Right atrium auricular region (tissue), 2 donors: ENCODE measurements at regions not wholly inside any gene's neighbourhood (a gene's known extent, or its start where the extent isn't known, plus 50 kb on each side); places are given as distances from the start of the nearest gene placed in this dataset.

Experiments
- DNase-seq: peaks from one replicate; pipeline ENCODE4 v3.0.0-alpha.2; 2019; ENCODE audit warnings: low spot score
- H3K27ac ChIP-seq, 2 donors: fragments of 200-600 bp; sonication (generic); 1 replicate in 1 of 2; 2 replicates in 1 of 2; pipeline ENCODE4 v1.5.1; 2016 to 2019
- H3K27me3 ChIP-seq, 2 donors: fragments of 200-600 bp; sonication (generic); one replicate each; pipeline versions ENCODE4 v1.5.1 to v1.6.0; 2017 to 2019
- H3K36me3 ChIP-seq: fragments of 200-600 bp; sonication (generic); one replicate; pipeline ENCODE4 v1.5.1; 2016
- H3K4me1 ChIP-seq, 2 donors: fragments of 200-600 bp; sonication (generic); one replicate each; pipeline versions ENCODE4 v1.5.1 to v1.6.0; 2017 to 2019
- H3K4me3 ChIP-seq, 2 donors: fragments of 200-600 bp; sonication (generic); 1 replicate in 1 of 2; 2 replicates in 1 of 2; pipeline ENCODE4 v1.5.1; 2017 to 2019; ENCODE audit warnings: mild to moderate bottlenecking in 1 of 2, moderate library complexity in 1 of 2
- H3K9me3 ChIP-seq, 2 donors: fragments of 200-600 bp; sonication (generic); one replicate each; pipeline ENCODE4 v1.5.1; 2019
- TF ChIP-seq, protein P1 (sequence below), 2 donors: fragments of 200-600 bp; sonication (generic); IDR thresholded peaks; one replicate each; pipeline ENCODE4 v1.5.1; 2019; ENCODE audit warnings: antibody characterized with exemption in 2 of 2

DNA sequence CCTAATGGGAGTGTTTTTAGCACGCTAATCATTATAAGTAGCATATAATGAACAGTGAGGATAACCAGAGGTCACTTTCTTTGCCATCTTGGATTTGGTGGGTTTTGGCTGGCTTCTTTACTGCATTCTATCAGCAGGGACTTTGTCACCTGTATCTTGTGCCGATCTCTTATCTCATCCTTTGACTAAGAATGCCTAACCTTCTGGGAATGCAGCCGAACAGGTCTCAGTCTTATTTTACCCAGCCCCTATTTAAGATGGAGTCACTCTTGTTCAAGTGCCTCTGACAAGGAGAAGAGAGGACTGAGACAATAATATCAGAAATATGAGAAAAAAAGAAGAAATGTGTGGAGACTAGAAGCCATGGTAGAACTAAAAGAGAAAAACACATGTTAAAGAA is 276.4 kb downstream of the TMX3 start:
- Histone ChIP-seq H3K27ac (peak overlapping the region; percentile 5 to 64), H3K4me1 (no peaks in the 10 kb centered on the region), H3K36me3 (no peaks in the 10 kb centered on the region), H3K27me3 (no peaks in the 10 kb centered on the region), H3K9me3 (no peaks in the 10 kb centered on the region), H3K4me3 (no peak overlapping the region)
- TF ChIP-seq, protein P1, sequence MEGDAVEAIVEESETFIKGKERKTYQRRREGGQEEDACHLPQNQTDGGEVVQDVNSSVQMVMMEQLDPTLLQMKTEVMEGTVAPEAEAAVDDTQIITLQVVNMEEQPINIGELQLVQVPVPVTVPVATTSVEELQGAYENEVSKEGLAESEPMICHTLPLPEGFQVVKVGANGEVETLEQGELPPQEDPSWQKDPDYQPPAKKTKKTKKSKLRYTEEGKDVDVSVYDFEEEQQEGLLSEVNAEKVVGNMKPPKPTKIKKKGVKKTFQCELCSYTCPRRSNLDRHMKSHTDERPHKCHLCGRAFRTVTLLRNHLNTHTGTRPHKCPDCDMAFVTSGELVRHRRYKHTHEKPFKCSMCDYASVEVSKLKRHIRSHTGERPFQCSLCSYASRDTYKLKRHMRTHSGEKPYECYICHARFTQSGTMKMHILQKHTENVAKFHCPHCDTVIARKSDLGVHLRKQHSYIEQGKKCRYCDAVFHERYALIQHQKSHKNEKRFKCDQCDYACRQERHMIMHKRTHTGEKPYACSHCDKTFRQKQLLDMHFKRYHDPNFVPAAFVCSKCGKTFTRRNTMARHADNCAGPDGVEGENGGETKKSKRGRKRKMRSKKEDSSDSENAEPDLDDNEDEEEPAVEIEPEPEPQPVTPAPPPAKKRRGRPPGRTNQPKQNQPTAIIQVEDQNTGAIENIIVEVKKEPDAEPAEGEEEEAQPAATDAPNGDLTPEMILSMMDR (IDR thresholded peaks at IDR 0.05), result no peak
- no peak for DNase-seq

GRCh38 chr18:68436485-68436884 is 278.4 kb downstream of the TMX3 start:
- Histone ChIP-seq H3K36me3 (no peaks in the 10 kb centered on the region), H3K27me3 (no peaks in the 10 kb centered on the region), H3K4me1 (no peaks in the 10 kb centered on the region), H3K27ac (no peak overlapping the region), H3K4me3 (no peak overlapping the region), H3K9me3 (no peaks in the 10 kb centered on the region)
- DNase-seq, result no peak
- TF ChIP-seq, protein P1 (IDR thresholded peaks at IDR 0.05), result no peak

DNA sequence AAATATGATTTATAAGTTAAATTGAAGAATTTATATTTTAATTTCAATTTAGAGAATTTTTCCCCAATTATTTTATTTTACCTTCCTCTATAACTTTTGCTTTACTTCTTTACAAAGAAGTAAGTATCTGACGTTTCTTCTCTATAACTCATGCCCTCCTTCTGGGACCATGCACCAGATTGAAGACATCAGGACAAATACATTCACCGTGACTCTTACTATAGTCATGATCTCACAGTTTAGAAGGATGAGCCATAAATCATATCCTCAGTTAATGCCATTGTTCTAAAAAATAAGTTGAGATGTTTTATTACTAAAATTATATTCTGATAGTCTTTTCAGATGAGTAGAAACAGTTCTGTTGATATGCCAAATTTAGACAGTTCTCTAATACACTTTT is 279.3 kb downstream of the TMX3 start:
- no peaks in the 10 kb centered on the region for H3K36me3 ChIP-seq
- no peak for DNase-seq
- H3K4me1 ChIP-seq, result no peaks in the 10 kb centered on the region
- no peaks in the 10 kb centered on the region for H3K9me3 ChIP-seq
- no peaks in the 10 kb centered on the region for H3K27me3 ChIP-seq
- no peak overlapping the region for H3K27ac ChIP-seq
- H3K4me3 ChIP-seq, result no peak overlapping the region
- TF ChIP-seq, protein P1 (IDR thresholded peaks at IDR 0.05), result no peak

- Histone ChIP-seq H3K27me3 (no peaks in the 10 kb centered on the region), H3K4me3 (no peak overlapping the region), H3K4me1 (no peaks in the 10 kb centered on the region), H3K9me3 (no peaks in the 10 kb centered on the region), H3K27ac (no peak overlapping the region), H3K36me3 (no peaks in the 10 kb centered on the region)
- TF ChIP-seq, protein P1 (IDR thresholded peaks at IDR 0.05), result no peak
- DNase-seq, result no peak
Measured at GRCh38 chr18:68431922-68432198, 283.0 kb downstream of the TMX3 start.

DNA sequence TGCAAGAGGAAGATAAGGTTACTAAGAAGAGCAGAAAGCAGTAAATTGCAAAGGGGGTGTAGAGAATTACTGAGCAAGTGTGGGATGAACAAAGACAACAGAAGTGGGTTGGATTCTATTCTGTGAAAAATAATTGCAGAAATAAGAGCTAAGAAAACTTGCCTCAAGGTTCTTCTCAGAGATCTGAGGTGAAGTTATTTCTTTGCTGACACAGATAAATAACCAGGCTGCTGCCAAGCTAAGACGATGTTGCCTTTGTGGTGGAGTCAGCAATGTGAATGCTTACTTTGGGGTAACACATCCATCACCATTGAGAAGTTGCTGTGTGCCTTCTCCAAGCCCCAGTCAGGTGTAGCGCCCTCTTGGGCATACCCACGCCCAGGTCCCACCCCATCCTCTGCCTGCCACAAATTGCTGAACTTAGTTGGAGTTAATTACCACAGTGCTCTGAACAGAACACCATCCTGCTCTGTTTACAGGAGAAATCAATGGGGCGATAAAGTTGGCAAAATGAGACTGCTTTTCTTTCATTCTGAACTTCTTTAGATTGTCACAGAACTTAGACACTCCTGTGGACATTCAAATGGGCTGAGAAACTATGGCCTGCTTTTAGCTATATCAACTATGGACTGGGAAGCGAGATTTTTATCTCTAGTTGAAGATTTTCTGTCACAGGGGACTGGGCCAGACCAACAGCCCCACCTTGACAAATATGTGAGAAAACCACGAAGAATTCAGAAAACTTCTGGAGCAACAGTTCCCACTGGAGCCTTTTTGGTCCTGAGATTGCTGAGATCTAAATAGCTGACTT is 283.6 kb downstream of the TMX3 start:
- Histone ChIP-seq H3K9me3 (no peaks in the 10 kb centered on the region), H3K27ac (no peak overlapping the region), H3K27me3 (no peaks in the 10 kb centered on the region), H3K4me3 (no peak overlapping the region), H3K4me1 (no peaks in the 10 kb centered on the region), H3K36me3 (no peaks in the 10 kb centered on the region)
- no peak for DNase-seq
- TF ChIP-seq, protein P1 (IDR thresholded peaks at IDR 0.05), result no peak

DNA sequence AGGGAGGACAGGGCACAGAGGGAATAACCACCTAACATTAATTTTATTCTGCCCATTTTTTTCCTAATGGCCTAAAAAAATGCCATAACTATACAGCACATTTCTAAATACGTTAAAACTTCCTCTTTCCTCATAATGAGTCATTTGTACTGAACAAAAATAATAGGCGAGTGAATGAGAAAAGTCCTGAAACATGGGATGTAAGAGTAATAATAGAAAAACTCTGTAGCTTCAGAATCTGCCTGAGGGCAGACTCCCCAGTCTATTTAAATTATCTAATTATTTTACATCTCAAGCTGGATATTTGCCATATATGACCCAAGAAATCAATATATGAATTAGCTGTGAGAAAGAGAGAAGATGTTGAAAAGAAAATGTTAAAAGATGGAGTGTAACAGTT is 285.1 kb downstream of the TMX3 start:
- no peak overlapping the region for H3K4me3 ChIP-seq
- no peak overlapping the region for H3K27ac ChIP-seq
- TF ChIP-seq, protein P1 (IDR thresholded peaks at IDR 0.05), result no peak

More for the DNA sequence above, 285.1 kb downstream of the TMX3 start:
- no peaks in the 10 kb centered on the region for H3K27me3 ChIP-seq
- H3K4me1 ChIP-seq, result no peaks in the 10 kb centered on the region
- H3K9me3 ChIP-seq, result no peaks in the 10 kb centered on the region
- H3K36me3 ChIP-seq, result no peaks in the 10 kb centered on the region
- DNase-seq, result no peak
